Tibial nerve (tissue), 3 donors: ENCODE measurements at regions not wholly inside any gene's neighbourhood (a gene's known extent, or its start where the extent isn't known, plus 50 kb on each side); places are given as distances from the start of the nearest gene placed in this dataset.

Source experiments
- POLR2A ChIP-seq, 2 donors: fragments of 450-650 bp; IDR thresholded peaks; one replicate each; pipeline ENCODE4 v1.6.1; 2017; ENCODE audit warnings: antibody characterized with exemption in 2 of 2, mild to moderate bottlenecking in 2 of 2, moderate library complexity in 2 of 2
- TF ChIP-seq, protein P1 (sequence below), 5 experiments: fragments of 200-600 bp in 3 of 5; fragments of 450-650 bp in 2 of 5; sonication (generic) in 3 of 5; IDR thresholded peaks; one replicate each; pipeline ENCODE4 v1.5.1; 2016 to 2019; ENCODE audit warnings: antibody characterized with exemption in 5 of 5, mild to moderate bottlenecking in 3 of 5, moderate library complexity in 2 of 5

DNA sequence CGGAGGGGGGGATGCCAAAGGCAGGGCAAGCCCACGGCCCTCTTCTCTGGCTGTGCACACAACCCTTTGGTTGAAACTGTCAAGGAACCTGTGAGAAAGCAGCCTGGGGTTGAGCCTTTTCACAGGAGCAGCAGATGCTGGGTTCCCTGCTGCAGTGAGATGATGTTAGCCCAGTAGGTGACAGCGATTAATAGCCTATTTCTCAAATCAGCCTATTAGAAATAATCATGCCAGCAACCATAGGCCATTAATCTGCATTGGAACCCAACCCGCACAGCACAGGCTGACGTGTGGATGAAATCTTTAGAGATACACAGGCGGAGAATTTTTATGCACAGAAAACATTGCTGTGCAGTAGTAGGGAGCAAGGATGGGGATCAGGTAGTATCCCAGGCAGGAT is 637.5 kb downstream of the AJAP1 start:
- TF ChIP-seq, protein P1, sequence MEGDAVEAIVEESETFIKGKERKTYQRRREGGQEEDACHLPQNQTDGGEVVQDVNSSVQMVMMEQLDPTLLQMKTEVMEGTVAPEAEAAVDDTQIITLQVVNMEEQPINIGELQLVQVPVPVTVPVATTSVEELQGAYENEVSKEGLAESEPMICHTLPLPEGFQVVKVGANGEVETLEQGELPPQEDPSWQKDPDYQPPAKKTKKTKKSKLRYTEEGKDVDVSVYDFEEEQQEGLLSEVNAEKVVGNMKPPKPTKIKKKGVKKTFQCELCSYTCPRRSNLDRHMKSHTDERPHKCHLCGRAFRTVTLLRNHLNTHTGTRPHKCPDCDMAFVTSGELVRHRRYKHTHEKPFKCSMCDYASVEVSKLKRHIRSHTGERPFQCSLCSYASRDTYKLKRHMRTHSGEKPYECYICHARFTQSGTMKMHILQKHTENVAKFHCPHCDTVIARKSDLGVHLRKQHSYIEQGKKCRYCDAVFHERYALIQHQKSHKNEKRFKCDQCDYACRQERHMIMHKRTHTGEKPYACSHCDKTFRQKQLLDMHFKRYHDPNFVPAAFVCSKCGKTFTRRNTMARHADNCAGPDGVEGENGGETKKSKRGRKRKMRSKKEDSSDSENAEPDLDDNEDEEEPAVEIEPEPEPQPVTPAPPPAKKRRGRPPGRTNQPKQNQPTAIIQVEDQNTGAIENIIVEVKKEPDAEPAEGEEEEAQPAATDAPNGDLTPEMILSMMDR (IDR thresholded peaks at IDR 0.05), result no peak
- TF ChIP-seq POLR2A (IDR thresholded peaks at IDR 0.05), result no peak
